D341Med (cell line): ENCODE measurements at regions not wholly inside any gene's neighbourhood (a gene's known extent, or its start where the extent isn't known, plus 50 kb on each side); places are given as distances from the start of the nearest gene placed in this dataset.
A peak's percentile ranks its signal among the peaks of the same experiment; 100 is the strongest.

Experiments
- DNase-seq: peaks from one replicate; pipeline ENCODE4 v3.0.0; 2012; ENCODE audit warnings: low spot score

DNA sequence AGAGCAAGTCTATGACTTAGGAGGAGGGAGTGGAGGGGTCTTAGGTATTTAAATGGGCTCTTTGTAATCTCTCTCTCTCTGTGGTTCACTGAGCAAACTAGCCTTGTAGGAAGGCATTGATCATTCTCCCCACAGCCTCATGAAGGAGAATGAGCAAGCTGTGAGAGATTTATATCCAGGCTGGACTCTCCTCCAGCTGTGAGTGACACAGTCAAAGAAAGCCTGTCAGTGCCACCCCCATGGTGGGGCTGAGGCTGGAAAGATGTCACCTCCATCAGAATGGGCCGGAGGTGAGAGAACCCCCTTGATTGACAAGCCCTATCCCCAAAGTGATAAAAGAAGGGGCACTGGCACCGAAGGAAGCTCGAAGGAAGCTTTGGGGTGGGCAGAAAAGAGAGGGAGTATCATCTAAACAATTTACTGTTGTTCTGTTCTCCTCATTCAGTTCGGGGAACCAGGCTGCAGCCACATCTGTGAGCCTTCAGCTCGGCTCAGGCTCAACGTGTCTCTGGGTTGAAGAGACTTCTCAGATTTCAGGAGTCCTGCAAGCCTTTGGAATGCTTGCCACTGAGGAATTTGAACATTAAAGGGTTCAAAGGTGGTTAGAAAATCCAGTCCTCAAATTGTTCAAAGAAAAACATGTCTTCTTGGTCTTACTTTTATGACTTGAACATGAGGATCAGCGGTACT lies 538.2 kb upstream of the ZNF462 start:
- DNase-seq: no peak

DNA sequence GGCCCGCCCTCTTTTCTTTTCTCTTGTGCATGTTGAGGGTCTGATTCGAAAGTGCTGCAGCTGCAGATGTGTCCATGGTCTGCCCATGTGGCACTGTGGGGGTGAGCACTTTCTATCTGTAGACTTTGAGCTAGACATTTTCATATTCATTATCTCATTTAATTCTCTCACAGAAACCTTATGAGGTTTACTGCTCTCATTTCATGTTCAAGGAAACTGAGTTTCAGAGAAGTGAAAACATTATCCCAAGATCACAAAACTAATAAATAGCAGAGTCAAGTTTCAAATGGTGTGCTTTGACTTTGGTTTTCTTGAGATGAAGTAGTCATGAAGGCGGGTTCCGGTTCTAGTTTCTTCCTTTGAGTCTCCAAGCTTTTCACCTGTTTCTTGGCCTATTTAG lies 536.5 kb upstream of the ZNF462 start:
- no peak for DNase-seq

- DNase-seq: no peak
Observed at GRCh38 chr9:106333481-106333880, 529.5 kb upstream of the ZNF462 start.

GRCh38 chr9:106334081-106334480 lies 528.9 kb upstream of the ZNF462 start:
- peak; percentile 32 for DNase-seq

- DNase-seq: no peak
Observed at GRCh38 chr9:106339882-106340281, 523.1 kb upstream of the ZNF462 start.

DNA sequence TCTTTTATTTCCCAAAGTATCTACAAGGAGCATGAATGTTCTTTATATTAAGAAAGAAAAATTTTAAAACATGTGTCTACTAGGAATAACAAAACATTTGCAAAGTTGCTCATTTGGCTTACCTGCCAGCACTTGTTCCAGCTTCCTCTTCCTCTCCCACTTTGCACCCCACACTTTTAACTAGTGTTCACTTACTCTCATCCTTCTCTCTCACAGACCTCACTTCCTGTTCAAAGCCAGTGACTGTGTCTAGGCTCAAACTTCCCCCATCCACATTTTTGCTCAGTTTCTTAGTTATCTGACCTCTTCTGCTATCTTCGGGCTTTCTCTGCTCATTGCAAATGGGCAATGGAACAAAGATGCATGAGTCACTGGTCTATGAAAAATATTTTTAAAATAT lies 512.2 kb upstream of the ZNF462 start:
- DNase-seq: no peak

DNA sequence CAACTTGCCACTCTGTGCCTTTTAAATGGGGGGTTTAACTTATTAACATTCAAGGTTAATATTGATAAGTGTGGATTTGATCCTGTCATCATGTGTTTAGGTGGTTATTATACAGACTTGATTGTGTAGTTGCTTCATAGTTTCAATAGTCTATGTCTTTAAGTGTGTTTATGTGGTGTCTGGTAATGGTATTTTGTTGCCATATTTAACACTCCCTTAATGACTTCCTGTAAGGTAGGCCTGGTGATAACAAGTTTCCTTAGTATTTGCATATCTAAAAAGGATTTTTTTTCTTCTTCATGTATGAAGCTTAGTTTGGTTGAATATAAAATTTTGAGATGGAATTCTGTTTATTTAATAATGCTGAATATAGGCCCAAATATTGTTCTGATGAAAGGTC lies 506.0 kb upstream of the ZNF462 start:
- DNase-seq: no peak

DNA sequence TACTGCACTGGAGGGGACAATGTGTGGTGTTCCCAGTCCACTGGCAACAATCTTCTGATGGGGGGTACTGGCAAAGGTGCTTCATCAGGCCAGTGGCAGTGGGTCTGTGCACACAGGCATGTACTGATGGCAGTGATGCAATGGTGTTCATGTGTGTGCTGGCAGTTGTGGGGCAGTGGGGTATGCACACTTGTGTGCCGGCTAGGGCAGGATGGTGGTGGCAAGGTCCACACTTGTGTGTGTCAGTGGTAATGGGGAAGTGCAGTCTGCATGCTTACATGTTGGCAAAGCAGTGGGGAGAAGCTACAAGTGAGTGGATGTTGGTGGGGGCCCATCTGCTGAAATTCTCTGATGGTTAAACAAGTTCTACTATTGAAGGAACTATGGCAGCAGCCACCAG lies 504.6 kb upstream of the ZNF462 start:
- no peak for DNase-seq

GRCh38 chr9:106376689-106377088 lies 486.3 kb upstream of the ZNF462 start:
- no peak for DNase-seq

GRCh38 chr9:106383072-106383471 lies 479.9 kb upstream of the ZNF462 start:
- no peak for DNase-seq

DNA sequence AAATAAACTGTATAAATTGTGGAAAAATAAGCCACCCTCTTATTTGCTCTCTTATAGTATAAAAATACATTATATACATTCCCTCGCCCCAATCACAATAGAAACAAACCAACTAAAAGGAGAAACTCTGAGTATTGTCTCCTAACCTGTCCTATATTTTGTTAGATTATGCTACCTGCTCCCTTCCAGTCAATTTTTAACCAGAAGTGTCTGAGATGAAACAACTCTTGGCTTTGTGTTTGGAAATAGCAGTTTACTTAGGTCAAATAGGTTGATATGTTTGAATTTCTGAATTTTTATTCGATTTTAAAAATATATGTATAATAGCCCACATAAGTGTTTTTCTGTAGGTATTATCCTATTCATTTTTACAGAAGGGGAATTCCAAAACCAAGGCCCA lies 475.0 kb upstream of the ZNF462 start:
- no peak for DNase-seq

DNA sequence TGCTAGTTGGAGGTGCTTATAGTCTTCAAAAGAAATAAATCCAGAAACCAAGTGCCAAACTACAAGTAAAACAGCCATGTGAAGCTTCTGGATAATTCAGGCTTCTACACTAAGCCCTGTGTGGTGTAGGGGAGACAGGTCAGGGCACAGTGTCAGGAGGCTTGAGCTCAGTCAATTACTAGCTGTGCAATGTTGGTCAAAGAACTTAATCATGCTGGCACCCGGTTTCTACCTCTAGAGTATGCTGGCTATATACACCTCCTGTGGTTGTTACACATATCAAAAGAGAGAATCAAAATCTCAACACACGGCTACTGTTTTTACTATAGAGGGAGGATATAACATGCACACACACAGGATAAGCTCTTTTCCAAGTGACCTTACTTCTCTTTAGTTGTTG lies 469.7 kb upstream of the ZNF462 start:
- DNase-seq: no peak

DNA sequence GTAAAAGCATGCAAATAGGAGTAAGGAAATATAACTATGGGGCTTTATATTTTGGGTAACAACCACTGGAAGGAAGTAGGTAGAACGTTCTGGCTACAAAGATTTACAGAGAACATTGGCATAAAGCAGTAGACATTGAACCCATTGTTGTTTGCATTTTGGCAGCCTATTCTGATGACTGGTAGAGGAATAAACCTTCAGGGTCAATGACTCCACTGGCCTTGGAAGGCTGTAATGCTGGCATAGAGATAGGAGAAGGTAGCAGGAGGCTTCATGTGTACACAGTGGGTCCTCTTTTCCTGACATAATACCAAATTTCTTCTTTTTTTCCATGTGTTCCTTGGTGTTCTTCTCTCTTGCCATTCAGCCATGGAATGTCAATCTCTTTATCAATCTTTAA lies 462.8 kb upstream of the ZNF462 start:
- DNase-seq: no peak

DNA sequence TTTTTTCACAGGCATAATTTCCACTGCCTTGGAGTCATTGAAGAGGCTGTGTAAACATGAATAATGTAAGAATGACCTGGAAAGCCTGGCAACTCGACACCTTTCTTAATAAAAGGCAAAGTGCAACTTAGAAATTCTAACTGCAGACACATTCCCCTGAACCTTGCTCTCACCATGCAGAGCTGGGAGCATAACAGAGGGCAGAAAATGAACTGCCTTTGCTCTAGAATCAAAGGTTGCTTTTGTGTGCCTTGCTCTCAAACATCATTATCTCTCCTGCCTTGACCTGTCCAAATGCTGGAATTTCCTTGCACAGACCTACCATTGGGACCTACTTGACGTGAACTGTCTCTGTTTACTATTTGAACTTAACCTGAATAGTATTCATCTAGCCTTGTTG lies 462.0 kb upstream of the ZNF462 start:
- DNase-seq: no peak

GRCh38 chr9:106403081-106403480 lies 459.9 kb upstream of the ZNF462 start:
- no peak for DNase-seq

GRCh38 chr9:106404137-106404536 lies 458.8 kb upstream of the ZNF462 start:
- DNase-seq: no peak

GRCh38 chr9:106405871-106406435 lies 457.0 kb upstream of the ZNF462 start:
- DNase-seq: no peak

DNA sequence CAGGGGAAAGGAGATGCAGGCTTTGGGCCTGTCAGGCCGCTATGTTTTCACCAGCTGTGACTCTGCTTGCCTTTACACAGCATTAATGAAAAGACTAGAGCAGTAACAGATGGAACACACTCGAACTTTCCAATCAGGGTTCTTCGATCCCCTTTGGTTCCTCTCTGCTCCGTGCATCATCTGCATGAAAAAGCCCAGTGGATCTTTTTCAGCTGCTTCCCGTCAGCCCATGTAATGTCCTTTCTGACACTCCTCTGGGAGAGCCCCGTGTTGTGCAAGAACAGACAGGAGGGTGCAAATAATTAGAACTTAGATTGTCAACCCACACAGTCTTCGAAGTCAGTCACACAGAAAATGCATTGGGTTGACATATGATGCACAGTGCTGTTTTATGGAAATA lies 448.9 kb upstream of the ZNF462 start:
- no peak for DNase-seq

DNA sequence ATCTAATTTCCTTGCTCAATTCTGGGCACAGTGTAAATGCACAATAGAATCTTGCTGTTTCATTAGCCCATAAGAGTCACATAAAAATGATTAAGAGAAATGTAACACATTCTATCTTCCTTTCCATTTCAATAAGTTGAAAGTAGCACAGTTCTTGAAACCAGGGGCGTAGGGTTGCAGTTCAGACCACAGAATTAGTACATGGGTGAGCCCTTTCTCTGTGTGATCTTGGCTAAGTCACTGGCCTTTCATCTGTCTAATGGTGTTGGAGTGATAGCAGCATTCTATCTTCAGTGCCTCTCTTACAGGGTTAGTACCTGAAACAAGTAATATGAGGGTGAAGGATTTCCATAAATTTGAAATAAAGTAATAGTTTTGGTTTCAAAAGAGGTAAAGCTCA lies 445.3 kb upstream of the ZNF462 start:
- DNase-seq: no peak

- DNase-seq: no peak
Observed at GRCh38 chr9:106419829-106420228, 443.1 kb upstream of the ZNF462 start.

DNA sequence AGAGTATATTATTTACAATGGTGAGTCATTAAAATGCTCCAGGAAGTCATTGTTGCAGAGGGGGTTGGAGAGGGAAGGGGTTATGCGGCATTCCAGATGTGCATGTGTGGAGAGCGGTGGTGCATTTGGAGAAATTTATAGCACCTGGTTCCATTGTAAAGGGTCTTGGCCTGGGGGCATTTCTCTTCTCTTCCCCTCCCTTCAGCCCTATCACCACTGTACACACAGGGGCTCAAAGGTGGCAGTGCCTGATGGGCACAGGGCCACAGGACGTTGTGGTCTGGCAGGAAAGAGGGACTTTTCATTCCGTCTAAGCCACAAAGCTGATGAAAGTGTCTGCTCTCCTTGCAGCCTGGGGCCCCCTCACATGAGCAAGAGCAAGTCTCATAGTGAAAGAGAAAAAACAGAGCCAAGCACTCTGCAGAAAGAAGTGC lies 442.4 kb upstream of the ZNF462 start:
- DNase-seq: no peak

DNA sequence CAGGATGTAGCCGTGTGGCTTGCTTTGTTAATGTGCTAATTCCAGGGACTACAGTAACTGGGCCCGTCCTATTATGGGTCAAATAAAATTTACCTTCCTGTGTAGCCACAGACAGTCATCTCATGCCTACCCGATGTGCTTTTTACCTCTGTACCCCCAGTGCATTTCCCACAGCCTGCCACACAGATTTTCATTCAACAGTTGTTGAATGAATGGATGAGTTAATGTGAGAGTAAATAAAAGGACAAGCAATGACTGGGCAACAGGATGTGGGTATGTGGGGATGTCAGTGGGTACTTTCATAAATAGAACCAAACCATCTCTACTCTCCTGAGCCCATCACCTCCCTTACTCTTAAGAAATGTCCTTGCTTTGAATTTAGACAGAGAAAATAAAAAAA lies 441.2 kb upstream of the ZNF462 start:
- DNase-seq: no peak

DNA sequence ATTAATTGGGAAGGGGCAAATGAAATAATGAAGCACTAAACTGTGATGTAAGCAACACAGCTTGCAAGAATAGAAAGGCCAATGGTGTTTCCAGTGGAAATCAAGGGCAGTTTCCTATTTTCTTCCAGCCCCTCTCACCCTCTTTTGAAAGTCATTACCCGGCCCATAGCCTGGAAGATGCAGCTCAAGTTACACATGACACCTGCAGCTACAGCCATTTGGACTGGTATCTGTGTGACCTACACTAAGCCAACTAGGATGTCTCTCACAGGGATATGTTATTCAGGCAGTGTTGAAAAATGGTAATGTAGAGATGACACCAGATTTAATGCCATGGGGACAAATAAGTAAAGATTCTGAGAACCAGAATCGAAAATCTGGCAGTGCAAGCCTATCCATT lies 439.4 kb upstream of the ZNF462 start:
- no peak for DNase-seq

DNA sequence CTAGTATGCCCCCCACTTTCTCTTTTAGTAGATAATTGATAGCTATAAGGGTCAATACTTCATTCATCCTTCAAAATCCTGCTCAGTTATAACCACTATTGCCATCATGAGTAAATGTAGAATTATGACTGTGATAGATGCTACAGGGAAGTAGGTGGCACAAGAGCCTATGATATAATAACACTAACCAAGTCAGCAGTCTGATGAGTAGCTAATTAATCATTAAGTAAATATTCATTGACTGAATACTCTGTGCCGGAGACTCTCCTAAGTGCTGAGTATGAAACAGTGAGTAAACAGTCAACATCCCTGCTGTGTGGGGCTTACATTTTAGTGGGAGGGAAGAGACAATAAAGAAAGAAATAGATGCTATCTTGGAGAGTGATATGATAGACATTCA lies 430.3 kb upstream of the ZNF462 start:
- DNase-seq: no peak
